OCI-LY1 (cell line): ENCODE measurements at regions not wholly inside any gene's neighbourhood (a gene's known extent, or its start where the extent isn't known, plus 50 kb on each side); places are given as distances from the start of the nearest gene placed in this dataset.

Source experiments
- H2AFZ ChIP-seq: fragments of 200-600 bp; sonication (generic), shearing (Covaris generic); 2 replicates; pipeline ENCODE4 v1.6.0; 2014; ENCODE audit warnings: antibody characterized with exemption, mild to moderate bottlenecking, low read length
- H3F3A ChIP-seq: fragments of 200-600 bp; sonication (generic), shearing (Covaris generic); 2 replicates; pipeline ENCODE4 v1.6.0; 2014; ENCODE audit warnings: mild to moderate bottlenecking, antibody characterized with exemption, low read length, moderate library complexity; ENCODE audit not compliant: insufficient read depth
- H3K27ac ChIP-seq: fragments of 200-600 bp; sonication (generic); 2 replicates; pipeline ENCODE4 v1.5.1; 2014; ENCODE audit warnings: low read length, mixed run types, mild to moderate bottlenecking, low read depth; ENCODE audit not compliant: poor library complexity, severe bottlenecking
- H3K27me3 ChIP-seq: fragments of 200-600 bp; sonication (generic); 2 replicates; pipeline ENCODE4 v1.6.0; 2014; ENCODE audit warnings: antibody characterized with exemption, mild to moderate bottlenecking, low read length, moderate library complexity; ENCODE audit not compliant: insufficient read depth
- H3K36me3 ChIP-seq: fragments of 200-600 bp; sonication (generic); 2 replicates; pipeline ENCODE4 v1.6.1; 2014; ENCODE audit warnings: mild to moderate bottlenecking, antibody characterized with exemption, low read length, moderate library complexity, mixed read lengths; ENCODE audit not compliant: insufficient read depth
- H3K4me1 ChIP-seq: fragments of 200-600 bp; sonication (generic); 2 replicates; pipeline ENCODE4 v1.5.1; 2014; ENCODE audit warnings: mild to moderate bottlenecking, low read length, moderate library complexity; ENCODE audit not compliant: insufficient read depth, severe bottlenecking
- H3K4me2 ChIP-seq: fragments of 200-600 bp; sonication (generic), shearing (Covaris generic); 2 replicates; pipeline ENCODE4 v1.6.1; 2014; ENCODE audit warnings: low read length
- H3K4me3 ChIP-seq: fragments of 200-600 bp; sonication (generic); 2 replicates; pipeline ENCODE4 v1.5.1; 2014; ENCODE audit warnings: low read length, low read depth, mild to moderate bottlenecking, mixed read lengths; ENCODE audit not compliant: poor library complexity, severe bottlenecking
- H3K79me2 ChIP-seq: fragments of 200-600 bp; shearing (Covaris generic); 2 replicates; pipeline ENCODE4 v1.6.1; 2016; ENCODE audit warnings: mixed run types, low read length, mixed read lengths; ENCODE audit not compliant: insufficient read depth
- H3K9ac ChIP-seq: fragments of 200-600 bp; sonication (generic), shearing (Covaris generic); 2 replicates; pipeline ENCODE4 v1.6.1; 2014; ENCODE audit warnings: mild to moderate bottlenecking, low read length, mixed read lengths
- H3K9me2 ChIP-seq: fragments of 200-600 bp; sonication (generic), shearing (Covaris generic); 2 replicates; pipeline ENCODE4 v1.6.1; 2014; ENCODE audit warnings: low read depth, mild to moderate bottlenecking, low read length, mixed read lengths
- H3K9me3 ChIP-seq: fragments of 200-600 bp; shearing (Covaris generic); 2 replicates; pipeline ENCODE4 v1.6.1; 2014; ENCODE audit warnings: low read length, mixed read lengths
- H4K20me1 ChIP-seq: fragments of 200-600 bp; sonication (generic), shearing (Covaris generic); 2 replicates; pipeline ENCODE4 v1.6.0; 2016; ENCODE audit warnings: mild to moderate bottlenecking, low read length; ENCODE audit not compliant: insufficient read depth
- CTCF ChIP-seq: fragments of 200-600 bp; sonication (generic), shearing (Covaris generic); IDR thresholded peaks from 2 replicates; pipeline ENCODE4 v1.5.1; 2017; ENCODE audit warnings: mild to moderate bottlenecking, antibody characterized with exemption, low read length, moderate library complexity, mixed read lengths
- EZH2 ChIP-seq: fragments of 200-600 bp; sonication (generic), shearing (Covaris generic); IDR thresholded peaks from 2 replicates; pipeline ENCODE4 v1.8.0; 2017; ENCODE audit warnings: borderline replicate concordance, mixed run types, mild to moderate bottlenecking, antibody characterized with exemption, low read length, moderate library complexity, mixed read lengths

GRCh38 chr14:66300886-66301285 lies 185.3 kb upstream of the CCDC196 start:
- no peaks in the 10 kb centered on the region for H3F3A ChIP-seq
- H4K20me1 ChIP-seq = no peaks in the 10 kb centered on the region
- no peaks in the 10 kb centered on the region for H3K36me3 ChIP-seq
- no peak overlapping the region for H3K4me2 ChIP-seq
- no peaks in the 10 kb centered on the region for H3K9me2 ChIP-seq
- H2AFZ ChIP-seq = no peak overlapping the region
- no peak overlapping the region for H3K4me3 ChIP-seq
- no peaks in the 10 kb centered on the region for H3K9me3 ChIP-seq
- H3K79me2 ChIP-seq = no peaks in the 10 kb centered on the region
- TF ChIP-seq EZH2 = no peak
- TF ChIP-seq CTCF = no peak
- H3K4me1 ChIP-seq = no peaks in the 10 kb centered on the region
- no peak overlapping the region for H3K9ac ChIP-seq
- no peaks in the 10 kb centered on the region for H3K27me3 ChIP-seq
- no peak overlapping the region for H3K27ac ChIP-seq

- no peaks in the 10 kb centered on the region for H3K9me3 ChIP-seq
- no peak for TF ChIP-seq EZH2
- no peak for TF ChIP-seq CTCF
- H3K79me2 ChIP-seq = no peaks in the 10 kb centered on the region
- H3K4me1 ChIP-seq = no peaks in the 10 kb centered on the region
- no peaks in the 10 kb centered on the region for H3K27me3 ChIP-seq
- H3K4me2 ChIP-seq = no peak overlapping the region
- H3K4me3 ChIP-seq = no peak overlapping the region
- no peaks in the 10 kb centered on the region for H3F3A ChIP-seq
- H4K20me1 ChIP-seq = no peaks in the 10 kb centered on the region
- no peaks in the 10 kb centered on the region for H3K9me2 ChIP-seq
- no peak overlapping the region for H3K9ac ChIP-seq
- no peak overlapping the region for H2AFZ ChIP-seq
- H3K27ac ChIP-seq = no peak overlapping the region
- H3K36me3 ChIP-seq = no peaks in the 10 kb centered on the region
Measured at GRCh38 chr14:66306101-66306500, 180.1 kb upstream of the CCDC196 start.

- Histone ChIP-seq H4K20me1 (no peaks in the 10 kb centered on the region), H3K36me3 (no peaks in the 10 kb centered on the region), H3F3A (no peaks in the 10 kb centered on the region), H3K27ac (no peak overlapping the region), H2AFZ (no peak overlapping the region), H3K4me2 (no peak overlapping the region), H3K9me3 (no peaks in the 10 kb centered on the region), H3K9ac (no peak overlapping the region), H3K9me2 (no peaks in the 10 kb centered on the region), H3K79me2 (no peaks in the 10 kb centered on the region), H3K4me1 (no peaks in the 10 kb centered on the region), H3K27me3 (no peaks in the 10 kb centered on the region), H3K4me3 (no peak overlapping the region)
- no peak for TF ChIP-seq EZH2
- no peak for TF ChIP-seq CTCF
Measured at GRCh38 chr14:66311058-66311457, 175.1 kb upstream of the CCDC196 start.
